ENCODE measurements at regions not wholly inside any gene's neighbourhood (a gene's known extent, or its start where the extent isn't known, plus 50 kb on each side); places are given as distances from the start of the nearest gene placed in this dataset.

- no peak for DNase-seq (ENCODE audit: low spot score)
These were observed 111.0 kb upstream of the TGFBR2 start for GRCh38 chr3:30495172-30496065.

- no peak for DNase-seq (ENCODE audit: low spot score)
These were observed 110.1 kb upstream of the TGFBR2 start for GRCh38 chr3:30496066-30496966.

- DNase-seq (ENCODE audit: low spot score): no peak
These were observed 107.8 kb upstream of the TGFBR2 start for GRCh38 chr3:30498587-30498967.

GRCh38 chr3:30500666-30501399 lies 105.6 kb upstream of the TGFBR2 start:
- DNase-seq (ENCODE audit: low spot score): no peak

- no peak for DNase-seq (ENCODE audit: low spot score)
These were observed 104.9 kb upstream of the TGFBR2 start for GRCh38 chr3:30501526-30501925.

- DNase-seq (ENCODE audit: low spot score): no peak
These were observed 104.2 kb upstream of the TGFBR2 start for GRCh38 chr3:30502051-30502741.

- no peak for DNase-seq (ENCODE audit: low spot score)
These were observed 103.7 kb upstream of the TGFBR2 start for GRCh38 chr3:30502742-30503073.

GRCh38 chr3:30503446-30503845 lies 103.0 kb upstream of the TGFBR2 start:
- DNase-seq (ENCODE audit: low spot score): no peak

GRCh38 chr3:30504939-30505338 lies 101.5 kb upstream of the TGFBR2 start:
- no peak for DNase-seq (ENCODE audit: low spot score)

- no peak for DNase-seq (ENCODE audit: low spot score)
These were observed 100.4 kb upstream of the TGFBR2 start for GRCh38 chr3:30505866-30506520.

GRCh38 chr3:30508339-30508738 lies 98.1 kb upstream of the TGFBR2 start:
- DNase-seq (ENCODE audit: low spot score): no peak

- no peak for DNase-seq (ENCODE audit: low spot score)
These were observed 95.8 kb upstream of the TGFBR2 start for GRCh38 chr3:30510596-30510995.

- no peak for DNase-seq (ENCODE audit: low spot score)
These were observed 94.7 kb upstream of the TGFBR2 start for GRCh38 chr3:30511524-30512251.

- DNase-seq (ENCODE audit: low spot score): no peak
These were observed 93.8 kb upstream of the TGFBR2 start for GRCh38 chr3:30512576-30512975.

GRCh38 chr3:30513374-30514152 lies 92.8 kb upstream of the TGFBR2 start:
- DNase-seq (ENCODE audit: low spot score): no peak

- no peak for DNase-seq (ENCODE audit: low spot score)
These were observed 90.2 kb upstream of the TGFBR2 start for GRCh38 chr3:30516238-30516637.

GRCh38 chr3:30518181-30518864 lies 88.1 kb upstream of the TGFBR2 start:
- DNase-seq (ENCODE audit: low spot score): no peak

- no peak for DNase-seq (ENCODE audit: low spot score)
These were observed 87.5 kb upstream of the TGFBR2 start for GRCh38 chr3:30518872-30519271.

GRCh38 chr3:30520699-30521098 lies 85.7 kb upstream of the TGFBR2 start:
- DNase-seq (ENCODE audit: low spot score): no peak

Data from Ammon's horn (tissue), 1 donor.